ENCODE measurements at regions not wholly inside any gene's neighbourhood (a gene's known extent, or its start where the extent isn't known, plus 50 kb on each side); places are given as distances from the start of the nearest gene placed in this dataset.

DNA sequence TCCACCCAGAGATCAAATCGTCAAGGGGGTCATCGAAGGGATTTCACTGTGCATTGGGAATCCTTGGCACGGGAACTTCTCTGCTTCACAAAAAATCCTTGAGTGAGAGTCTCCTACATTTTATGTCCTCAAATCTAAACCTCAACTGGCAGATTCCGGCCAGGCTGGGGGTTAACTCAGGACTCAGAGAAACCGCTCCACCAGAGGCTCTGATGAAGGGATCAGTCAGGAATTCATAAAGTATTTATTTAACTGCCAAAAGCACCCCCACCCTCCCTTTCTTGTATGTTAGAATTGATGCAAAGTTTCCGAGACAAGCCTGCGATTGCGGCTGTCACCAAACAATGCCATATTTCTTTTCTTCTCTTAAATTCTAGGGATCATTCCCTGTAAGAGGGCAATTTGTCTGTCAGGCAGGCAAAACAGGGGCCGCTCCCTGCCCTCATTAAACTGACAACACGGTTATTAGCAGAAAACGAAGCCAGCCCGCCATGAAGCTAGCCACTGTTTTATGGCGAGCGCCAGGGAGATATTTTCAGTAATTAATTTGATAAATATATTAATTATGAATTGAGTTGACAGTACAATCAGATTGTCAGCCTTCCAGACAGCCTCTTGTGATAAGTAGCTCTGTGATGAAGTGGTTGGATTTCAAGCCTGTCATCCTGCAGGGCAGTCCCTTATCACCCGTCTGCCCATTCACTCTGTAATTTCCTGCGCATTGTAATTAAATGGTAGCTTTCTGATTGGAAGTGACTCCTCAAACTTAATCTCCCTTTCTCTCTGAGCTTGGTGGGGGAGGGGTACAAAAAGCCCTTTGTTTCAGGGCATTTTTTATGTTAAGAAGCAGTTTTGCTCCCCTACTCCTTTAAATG is 153.0 kb upstream of the GPR26 start:
- H3K9me1 ChIP-seq (replicated peaks; ENCODE audit: control insufficient read depth, extremely low read depth, insufficient read depth, low read length), result no peaks in the 10 kb centered on the region
- BruUV-seq (replicated peaks), result no TSS peak
- no peak overlapping the region for H3K9ac ChIP-seq (replicated peaks; ENCODE audit: extremely low read depth, insufficient read depth, low read length)
- dilution Hi-C loops (cut with MboI; ENCODE audit: extremely low pct_ligation_motif_present, low sequenced_read_pairs), result no loop called here
- ChIA-PET POLR2A (no interaction called here), CTCF (no interaction called here)
- DNase-seq (ENCODE audit: low read depth, low spot score), result no peak
- no peak overlapping the region for H2AFZ ChIP-seq (ENCODE audit: low read depth, low read length)
- H3K4me1 ChIP-seq (ENCODE audit: control insufficient read depth, extremely low read depth, insufficient read depth, low read length), result no peaks in the 10 kb centered on the region
- no peak for FAIRE-seq
- no peaks in the 10 kb centered on the region for H3K27me3 ChIP-seq (ENCODE audit: control insufficient read depth in 2 of 2, insufficient read depth in 2 of 2, low read length in 2 of 2)
- H4K20me1 ChIP-seq (replicated peaks; ENCODE audit: control insufficient read depth, extremely low read depth, insufficient read depth, low read length), result no peaks in the 10 kb centered on the region
- intact Hi-C loops (cut with micrococcal nuclease), result no loop called here
- no peak overlapping the region for H3K4me2 ChIP-seq (ENCODE audit: insufficient read depth, low read length)
- no peaks in the 10 kb centered on the region for H3K79me2 ChIP-seq (ENCODE audit: control insufficient read depth, insufficient read depth, low read length)
- no peaks in the 10 kb centered on the region for H3K9me3 ChIP-seq (replicated peaks; ENCODE audit: control insufficient read depth, insufficient read depth, low read length)
- H3K4me3 ChIP-seq (replicated peaks in 1 of 3; ENCODE audit: insufficient read depth in 1 of 3, low read depth in 1 of 3, low read length in 3 of 3), result no peak overlapping the region
- TF ChIP-seq POLR2A (IDR thresholded peaks at IDR 0.05; ENCODE audit: low read depth, low read length) (no peak), GATA2 (IDR thresholded peaks at IDR 0.05; ENCODE audit: insufficient read depth, insufficient read length, low read depth, low read length) (no peak), FOS (IDR thresholded peaks at IDR 0.05; ENCODE audit: borderline replicate concordance, insufficient read depth, low read length) (no peak), MYC (IDR thresholded peaks at IDR 0.05; ENCODE audit: low read depth, low read length) (no peak), MAX (IDR thresholded peaks at IDR 0.05; ENCODE audit: insufficient read depth, insufficient read length) (no peak), POLR2AphosphoS5 (IDR thresholded peaks at IDR 0.05; ENCODE audit: insufficient read depth, low read depth, low read length) (no peak), EZH2 (IDR thresholded peaks at IDR 0.05; ENCODE audit: borderline replicate concordance, low read depth, low read length, severe bottlenecking) (no peak), JUN (IDR thresholded peaks at IDR 0.05; ENCODE audit: borderline replicate concordance, insufficient read depth, insufficient read length, low read depth) (no peak)
- TF ChIP-seq, protein P1, sequence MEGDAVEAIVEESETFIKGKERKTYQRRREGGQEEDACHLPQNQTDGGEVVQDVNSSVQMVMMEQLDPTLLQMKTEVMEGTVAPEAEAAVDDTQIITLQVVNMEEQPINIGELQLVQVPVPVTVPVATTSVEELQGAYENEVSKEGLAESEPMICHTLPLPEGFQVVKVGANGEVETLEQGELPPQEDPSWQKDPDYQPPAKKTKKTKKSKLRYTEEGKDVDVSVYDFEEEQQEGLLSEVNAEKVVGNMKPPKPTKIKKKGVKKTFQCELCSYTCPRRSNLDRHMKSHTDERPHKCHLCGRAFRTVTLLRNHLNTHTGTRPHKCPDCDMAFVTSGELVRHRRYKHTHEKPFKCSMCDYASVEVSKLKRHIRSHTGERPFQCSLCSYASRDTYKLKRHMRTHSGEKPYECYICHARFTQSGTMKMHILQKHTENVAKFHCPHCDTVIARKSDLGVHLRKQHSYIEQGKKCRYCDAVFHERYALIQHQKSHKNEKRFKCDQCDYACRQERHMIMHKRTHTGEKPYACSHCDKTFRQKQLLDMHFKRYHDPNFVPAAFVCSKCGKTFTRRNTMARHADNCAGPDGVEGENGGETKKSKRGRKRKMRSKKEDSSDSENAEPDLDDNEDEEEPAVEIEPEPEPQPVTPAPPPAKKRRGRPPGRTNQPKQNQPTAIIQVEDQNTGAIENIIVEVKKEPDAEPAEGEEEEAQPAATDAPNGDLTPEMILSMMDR (IDR thresholded peaks at IDR 0.05; ENCODE audit: extremely low read depth in 1 of 2, insufficient read depth in 1 of 2, low read depth in 1 of 2, low read length in 2 of 2), result no peak
- no peak overlapping the region for H3K27ac ChIP-seq (ENCODE audit: insufficient read depth, low read depth, low read length)
- H3K36me3 ChIP-seq (ENCODE audit: control insufficient read depth in 2 of 2, extremely low read depth in 1 of 2, insufficient read depth in 2 of 2, low read length in 2 of 2), result no peaks in the 10 kb centered on the region
